NCI-H1092 treated with DMSO at 0.1 percent for 48 hours (cell line): ENCODE measurements at regions not wholly inside any gene's neighbourhood (a gene's known extent, or its start where the extent isn't known, plus 50 kb on each side); places are given as distances from the start of the nearest gene placed in this dataset.
"Not testable (repeated sequence)": the region's sequence is repeated elsewhere in the genome, so short reads cannot be mapped to it uniquely, and the experiment has no call there.

Source experiments
- DNase-seq: peaks from one replicate; lab custom pipeline; 2025; lab: John Stamatoyannopoulos, UW

- not testable (repeated sequence) for DNase-seq
These were observed 53.6 kb upstream of the MAPK10 start for GRCh38 chr4:86413426-86413825.

DNA sequence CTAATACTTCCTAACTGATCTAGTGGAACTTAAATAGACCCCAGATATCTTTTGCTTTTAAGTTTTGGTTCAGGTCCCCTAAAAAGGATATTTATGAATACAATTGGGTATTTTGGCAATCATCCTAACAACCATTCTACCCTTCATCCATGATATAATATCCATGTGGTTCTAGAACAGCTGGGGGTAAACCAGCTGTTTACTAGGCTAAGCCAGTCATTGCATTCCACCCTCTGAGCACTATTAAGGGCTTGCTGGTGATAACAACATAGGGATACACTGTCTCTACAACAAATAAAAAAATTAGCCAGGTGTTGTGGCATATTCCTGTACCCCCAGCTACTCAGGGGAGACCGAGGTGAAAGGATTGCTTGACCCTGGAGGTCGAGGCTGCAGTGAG, 54.8 kb upstream of the MAPK10 start:
- no peak for DNase-seq

DNA sequence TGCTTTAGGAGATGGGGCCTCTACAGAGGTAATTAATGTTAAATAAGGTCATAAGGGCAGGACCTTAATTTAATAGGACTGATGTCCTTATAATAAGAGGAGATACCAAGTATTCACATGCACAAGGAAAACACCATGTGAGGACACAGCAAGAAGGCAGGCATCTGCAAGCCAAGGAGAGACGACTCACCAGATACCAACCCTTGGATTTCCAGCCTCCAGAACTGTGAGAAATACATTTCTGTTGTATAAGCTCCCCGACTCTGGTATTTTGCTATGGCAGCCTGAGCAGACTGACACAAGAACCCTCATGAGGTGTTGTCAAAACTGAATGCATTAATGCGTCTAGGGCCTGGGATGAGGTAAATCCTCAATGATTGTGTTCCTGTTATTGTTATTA, 56.2 kb upstream of the MAPK10 start:
- no peak for DNase-seq

DNA sequence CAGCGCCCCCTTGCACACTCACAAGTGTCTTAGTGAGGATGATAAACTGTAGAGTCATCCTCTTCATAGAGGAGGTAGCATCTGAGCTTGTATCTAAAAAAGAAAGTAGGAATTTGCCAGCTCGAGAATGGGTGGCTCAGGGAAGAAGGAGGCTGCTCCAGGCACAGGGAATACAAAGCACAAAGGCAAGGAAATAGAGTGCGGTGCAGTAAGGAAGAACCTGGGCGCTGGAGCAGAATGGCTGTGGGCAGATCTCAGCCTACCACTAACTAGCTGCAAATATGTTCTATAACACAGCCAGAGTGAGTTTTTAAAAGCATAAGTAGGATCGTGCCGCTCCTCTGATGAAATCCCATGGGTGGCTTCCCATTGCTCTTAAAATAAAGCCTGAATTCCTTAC, 61.6 kb upstream of the MAPK10 start:
- DNase-seq = no peak

GRCh38 chr4:86431543-86432116, 71.8 kb upstream of the MAPK10 start:
- DNase-seq = no peak

DNA sequence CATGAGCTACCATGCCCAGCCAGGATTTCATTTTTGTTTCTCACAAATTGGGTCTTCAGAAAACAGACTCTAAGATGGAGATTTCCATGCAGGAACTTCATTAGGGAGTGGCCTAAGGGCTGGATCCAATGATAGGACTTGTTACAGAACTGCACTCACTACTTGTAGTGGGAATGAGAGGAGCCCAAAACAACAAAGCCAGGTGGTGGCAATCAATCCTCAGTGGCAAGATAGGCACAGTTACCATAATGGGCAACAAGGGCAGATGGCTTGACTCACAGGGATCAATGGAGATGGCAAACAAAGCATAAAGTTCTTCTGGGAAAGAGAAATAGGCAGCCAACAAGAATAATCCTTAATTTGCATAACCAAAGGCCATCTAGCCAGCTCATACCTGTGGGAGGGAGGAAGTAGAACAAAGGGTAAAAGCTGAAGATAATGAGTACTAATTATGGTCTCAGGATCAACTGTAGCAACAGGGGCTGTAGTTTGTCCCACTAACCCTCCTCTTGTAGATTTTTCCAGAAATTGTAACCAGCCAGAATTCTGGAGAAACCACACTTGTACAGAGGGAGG, 72.8 kb upstream of the MAPK10 start:
- no peak for DNase-seq

DNA sequence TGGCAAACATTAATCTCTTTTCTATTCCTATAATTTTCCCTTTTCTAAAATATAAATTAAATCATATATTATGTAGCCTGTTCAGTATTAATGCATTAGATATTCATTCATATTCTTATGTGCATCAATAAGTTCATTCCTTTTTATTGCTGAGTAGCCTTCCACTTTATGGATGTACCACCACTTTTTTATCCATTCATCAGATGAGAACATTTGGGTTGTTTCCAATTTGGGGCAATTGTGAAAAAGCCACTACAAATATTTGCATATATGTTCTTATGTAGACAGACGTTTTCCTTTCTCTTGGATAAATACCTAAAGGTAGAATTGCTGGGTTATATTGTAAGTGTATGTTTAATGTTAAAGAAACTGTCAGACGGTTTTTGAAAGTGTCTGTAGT, 79.4 kb upstream of the MAPK10 start:
- no peak for DNase-seq

DNA sequence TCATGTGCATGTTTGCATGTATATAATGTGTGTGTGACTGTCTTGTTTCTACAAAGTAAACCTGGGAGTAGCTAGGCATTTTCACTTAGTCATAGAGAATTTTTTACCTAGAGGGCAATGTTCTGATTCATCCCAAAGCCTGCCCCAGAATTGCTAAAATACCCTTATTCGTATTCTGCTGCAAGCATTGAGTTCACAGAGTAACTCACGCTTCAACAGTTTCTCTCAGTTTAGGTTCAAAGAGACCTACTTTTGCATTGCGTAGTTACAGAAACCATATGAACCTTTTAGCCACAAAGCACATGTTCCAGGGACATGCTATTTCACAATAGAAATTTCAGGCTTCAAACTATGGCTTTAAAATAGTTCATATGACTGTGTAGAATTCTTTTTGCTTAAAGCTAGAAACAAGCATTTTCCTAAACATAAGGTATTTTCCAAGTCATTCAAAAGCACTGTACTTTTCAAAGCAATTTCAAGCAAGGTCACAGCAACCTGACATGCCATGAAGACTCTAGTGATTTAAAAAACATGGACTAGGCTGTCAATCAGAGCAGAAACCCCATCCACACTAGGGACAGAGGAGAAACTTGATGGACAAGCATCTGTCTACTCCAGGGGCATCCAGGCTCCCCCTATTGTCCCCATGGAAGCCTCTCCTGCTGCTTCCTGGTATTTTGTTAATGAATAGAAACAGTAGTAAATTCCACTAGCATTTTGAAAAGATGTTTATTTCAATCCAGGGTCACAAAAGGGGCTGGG, 81.5 kb upstream of the MAPK10 start:
- DNase-seq = no peak

GRCh38 chr4:86442881-86443280, 83.0 kb upstream of the MAPK10 start:
- DNase-seq = no peak

GRCh38 chr4:86443495-86443894, 83.6 kb upstream of the MAPK10 start:
- no peak for DNase-seq

DNA sequence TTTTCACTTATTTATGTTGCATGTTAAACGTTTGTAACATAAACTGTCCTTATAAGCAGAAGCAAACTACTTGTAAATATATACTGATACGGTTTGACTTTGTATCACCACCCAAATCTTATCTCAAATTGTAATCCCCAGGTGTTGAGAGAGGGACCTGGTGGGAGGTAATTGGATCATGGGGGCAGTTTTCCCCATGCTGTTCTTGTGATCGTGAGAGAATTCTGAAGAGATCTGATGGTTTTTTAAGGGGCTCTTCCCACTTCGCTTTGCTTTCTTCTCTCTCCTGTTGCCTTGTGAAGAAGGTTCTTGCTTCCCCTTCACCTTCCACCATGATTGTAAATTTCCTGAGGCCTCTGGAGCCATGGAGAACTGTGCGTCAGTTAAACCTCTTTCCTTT, 87.1 kb upstream of the MAPK10 start:
- DNase-seq = no peak

GRCh38 chr4:86448871-86449270, 89.0 kb upstream of the MAPK10 start:
- DNase-seq = no peak

DNA sequence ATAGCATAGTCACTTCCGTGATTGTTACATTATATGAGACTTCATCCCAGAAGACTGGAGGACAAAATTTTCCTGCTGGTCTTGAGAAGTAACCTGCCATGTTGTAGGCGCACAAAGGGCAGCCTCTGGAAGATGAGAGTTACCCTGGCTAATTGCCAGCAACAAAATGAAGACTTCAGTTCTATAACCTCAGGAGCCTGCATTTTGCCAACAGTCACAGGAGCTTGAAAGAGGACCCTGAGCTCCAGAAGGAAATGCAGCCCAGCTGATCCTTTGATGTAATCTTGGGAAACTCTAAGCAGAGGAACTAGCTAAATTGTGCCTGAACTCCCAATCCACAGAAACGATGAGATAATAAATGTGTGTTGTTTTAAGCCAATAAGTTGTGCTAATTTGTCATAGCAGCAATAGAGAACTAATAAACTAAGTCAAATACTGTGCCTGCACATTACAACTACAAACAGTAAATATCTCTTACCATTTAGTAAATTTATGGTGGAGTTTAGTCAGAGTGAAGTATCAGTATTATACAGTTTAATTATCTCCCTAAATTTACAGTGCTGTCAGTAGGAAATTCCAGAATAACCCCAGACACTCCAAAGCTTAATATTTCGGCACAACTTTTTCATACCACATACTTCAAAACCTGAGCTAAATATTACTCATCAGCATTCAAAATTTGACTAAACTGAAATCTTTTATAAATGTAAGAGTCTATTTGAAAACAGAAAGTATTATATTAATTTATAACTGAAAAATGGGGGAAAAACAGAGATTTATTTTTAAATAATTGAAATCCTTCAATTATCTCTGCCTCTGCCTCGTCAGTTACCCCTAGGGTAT, 90.1 kb upstream of the MAPK10 start:
- no peak for DNase-seq

- DNase-seq = no peak
These were observed 91.0 kb upstream of the MAPK10 start for GRCh38 chr4:86450861-86451260.

- DNase-seq = no peak
These were observed 91.9 kb upstream of the MAPK10 start for GRCh38 chr4:86451560-86452330.

GRCh38 chr4:86452422-86452891, 92.6 kb upstream of the MAPK10 start:
- no peak for DNase-seq

DNA sequence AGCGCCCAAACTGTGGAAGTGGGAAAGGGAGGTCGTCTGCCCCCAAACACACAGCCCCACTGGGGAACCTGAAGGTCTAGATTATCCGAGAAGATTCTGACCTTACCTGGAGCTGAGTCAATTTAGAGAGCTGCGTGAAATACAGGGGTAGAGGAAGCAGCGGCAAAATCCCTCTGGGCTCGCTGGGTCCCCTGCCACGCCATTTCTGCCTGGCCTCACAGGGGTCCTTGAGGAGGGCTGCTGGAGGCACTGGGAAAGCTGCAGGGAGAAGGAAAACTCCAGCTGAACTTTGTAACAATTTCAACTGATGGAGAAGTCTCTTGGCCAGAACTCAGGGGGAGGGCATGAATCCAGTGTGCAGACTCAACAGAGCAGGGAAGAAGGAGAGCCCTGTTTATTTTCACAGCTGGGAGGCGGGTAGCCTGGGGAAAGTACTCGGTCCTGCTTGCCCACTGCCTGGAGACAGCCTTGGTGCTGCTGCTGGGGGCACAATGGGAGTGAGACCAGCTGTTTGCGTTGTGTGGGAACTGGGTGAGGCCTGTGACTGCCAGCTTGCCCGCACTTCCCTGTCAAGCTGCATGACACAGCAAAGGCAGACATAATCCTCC, 93.2 kb upstream of the MAPK10 start:
- DNase-seq = no peak

DNA sequence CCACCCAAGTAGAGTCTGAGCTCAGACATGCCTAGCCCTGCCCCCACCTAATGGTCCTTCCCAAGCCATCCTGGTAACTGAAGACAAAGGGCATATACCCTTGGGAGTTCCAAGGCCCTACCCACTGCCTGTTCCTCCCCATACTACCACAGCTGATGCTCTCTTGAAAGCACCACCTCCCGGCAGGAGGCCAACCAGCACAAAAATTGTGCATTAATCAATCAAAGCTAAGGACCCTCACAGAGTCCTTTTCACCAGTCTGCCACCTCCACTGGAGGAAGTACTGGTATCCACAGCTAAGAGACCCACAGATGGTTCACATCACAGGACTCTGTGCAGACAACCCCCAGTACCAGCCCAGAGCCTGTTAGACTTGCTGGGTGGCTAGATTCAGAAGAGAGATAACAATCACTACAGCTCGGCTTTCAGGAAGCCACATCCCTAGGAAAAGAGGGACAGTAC, 93.8 kb upstream of the MAPK10 start:
- not testable (repeated sequence) for DNase-seq

DNA sequence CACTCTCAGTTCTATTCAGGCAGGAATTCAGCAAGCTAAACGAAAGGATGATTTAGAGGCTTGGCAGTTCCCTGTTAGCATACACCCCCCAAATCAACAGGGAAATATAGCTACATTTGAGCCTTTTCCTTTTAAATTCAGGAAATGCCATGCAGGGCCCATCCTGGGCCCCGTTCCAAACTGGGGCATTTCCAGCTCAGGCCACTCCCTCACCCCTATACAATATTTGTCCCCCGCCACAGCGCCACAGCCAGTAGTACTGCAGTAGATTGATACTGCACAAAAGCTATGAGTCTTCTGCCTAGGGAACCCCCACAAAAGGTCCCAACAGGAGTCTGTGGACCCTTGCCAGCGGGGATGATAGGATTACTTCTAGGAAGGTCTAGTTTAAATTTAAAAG, 102.0 kb upstream of the MAPK10 start:
- no peak for DNase-seq

- DNase-seq = no peak
These were observed 112.6 kb upstream of the MAPK10 start for GRCh38 chr4:86472377-86473019.

- DNase-seq = not testable (repeated sequence)
These were observed 116.0 kb upstream of the PTPN13 start for GRCh38 chr4:86478151-86478550.
